SK-N-MC (cell line): ENCODE measurements at regions not wholly inside any gene's neighbourhood (a gene's known extent, or its start where the extent isn't known, plus 50 kb on each side); places are given as distances from the start of the nearest gene placed in this dataset.

Experiments used
- DNase-seq: peaks from one replicate; pipeline ENCODE4 v3.0.0-alpha.2; 2011; ENCODE audit warnings: low read depth, low spot score
- H3K27ac ChIP-seq: fragments of 200-600 bp; sonication (generic); 2 replicates; pipeline ENCODE4 v1.5.1; 2016; ENCODE audit warnings: mixed run types
- H3K36me3 ChIP-seq: fragments of 200-600 bp; sonication (generic); 2 replicates; pipeline ENCODE4 v1.6.1; 2017; ENCODE audit warnings: antibody characterized with exemption, low read length, mixed read lengths; ENCODE audit not compliant: insufficient read depth
- H3K4me3 ChIP-seq: fragments of 200-600 bp; sonication (generic); 2 replicates; pipeline ENCODE4 v1.5.1; 2016
- H3K9ac ChIP-seq: fragments of 200-600 bp; sonication (generic); 2 replicates; pipeline ENCODE4 v1.8.0; 2017; ENCODE audit warnings: mixed run types, mixed read lengths; ENCODE audit not compliant: insufficient read length
- H3K9me3 ChIP-seq: fragments of 200-600 bp; sonication (generic); 2 replicates; pipeline ENCODE4 v1.6.1; 2017; ENCODE audit warnings: low read depth, mild to moderate bottlenecking, antibody characterized with exemption, low read length, moderate library complexity, mixed read lengths
- EZH2 ChIP-seq: fragments of 200-600 bp; sonication (generic); IDR thresholded peaks from one replicate; pipeline ENCODE4 v1.6.1; 2017; ENCODE audit warnings: antibody characterized with exemption
- FOXP2 ChIP-seq: optimal IDR thresholded peaks from 2 replicates; pipeline ENCODE3; 2011; ENCODE audit warnings: mild to moderate bottlenecking, moderate library complexity; ENCODE audit not compliant: insufficient read depth; ENCODE audit errors: extremely low read length, control extremely low read depth
- POLR2AphosphoS5 ChIP-seq: IDR thresholded peaks from 2 replicates; pipeline ENCODE4 v1.6.1; 2012; ENCODE audit warnings: mild to moderate bottlenecking, low read depth, low read length, borderline replicate concordance

- Histone ChIP-seq H3K4me3 (no peak overlapping the region), H3K27ac (no peak overlapping the region), H3K36me3 (no peaks in the 10 kb centered on the region), H3K9ac (no peak overlapping the region), H3K9me3 (no peaks in the 10 kb centered on the region)
- DNase-seq, result no peak
- TF ChIP-seq POLR2AphosphoS5 (no peak), FOXP2 (no peak), EZH2 (no peak)
Observed at GRCh38 chr6:157754351-157754750, 68.7 kb upstream of the SNX9 start.

- H3K36me3 ChIP-seq, result no peaks in the 10 kb centered on the region
- 0 out of 2 replicates have a peak overlapping the region, but pooled peaks have one; percentile 2 for H3K27ac ChIP-seq
- no peak for DNase-seq
- H3K9ac ChIP-seq, result peak overlapping the region; percentile 20
- no peak overlapping the region for H3K4me3 ChIP-seq
- TF ChIP-seq POLR2AphosphoS5 (no peak), EZH2 (no peak), FOXP2 (no peak)
- H3K9me3 ChIP-seq, result no peaks in the 10 kb centered on the region
Observed at GRCh38 chr6:157755032-157755745, 67.9 kb upstream of the SNX9 start.

- no peak for DNase-seq
- H3K9me3 ChIP-seq, result no peaks in the 10 kb centered on the region
- TF ChIP-seq FOXP2 (no peak), POLR2AphosphoS5 (no peak), EZH2 (no peak)
- no peak overlapping the region for H3K27ac ChIP-seq
- H3K4me3 ChIP-seq, result no peak overlapping the region
- no peaks in the 10 kb centered on the region for H3K36me3 ChIP-seq
- H3K9ac ChIP-seq, result peak overlapping the region; percentile 20
Observed at GRCh38 chr6:157755746-157756411, 67.2 kb upstream of the SNX9 start.

GRCh38 chr6:157756708-157757429, 66.2 kb upstream of the SNX9 start:
- TF ChIP-seq FOXP2 (no peak), POLR2AphosphoS5 (no peak), EZH2 (no peak)
- DNase-seq, result peak; percentile 28
- Histone ChIP-seq H3K9me3 (no peaks in the 10 kb centered on the region), H3K4me3 (peak overlapping the region; percentile 60), H3K27ac (no peak overlapping the region), H3K36me3 (no peaks in the 10 kb centered on the region), H3K9ac (no peak overlapping the region)

- Histone ChIP-seq H3K9me3 (no peaks in the 10 kb centered on the region), H3K36me3 (no peaks in the 10 kb centered on the region), H3K27ac (no peak overlapping the region), H3K4me3 (no peak overlapping the region), H3K9ac (no peak overlapping the region)
- TF ChIP-seq FOXP2 (no peak), EZH2 (no peak), POLR2AphosphoS5 (no peak)
- DNase-seq, result no peak
Observed at GRCh38 chr6:157757430-157758403, 65.3 kb upstream of the SNX9 start.

GRCh38 chr6:157758516-157759023, 64.5 kb upstream of the SNX9 start:
- Histone ChIP-seq H3K4me3 (no peak overlapping the region), H3K9me3 (no peaks in the 10 kb centered on the region), H3K9ac (no peak overlapping the region), H3K27ac (no peak overlapping the region), H3K36me3 (no peaks in the 10 kb centered on the region)
- TF ChIP-seq POLR2AphosphoS5, result no peak
- TF ChIP-seq EZH2, result no peak
- no peak for TF ChIP-seq FOXP2
- no peak for DNase-seq

- no peaks in the 10 kb centered on the region for H3K36me3 ChIP-seq
- TF ChIP-seq POLR2AphosphoS5 (no peak), EZH2 (no peak), FOXP2 (no peak)
- H3K9ac ChIP-seq, result no peak overlapping the region
- H3K9me3 ChIP-seq, result no peaks in the 10 kb centered on the region
- no peak overlapping the region for H3K4me3 ChIP-seq
- H3K27ac ChIP-seq, result no peak overlapping the region
- no peak for DNase-seq
Observed at GRCh38 chr6:157759028-157759427, 64.0 kb upstream of the SNX9 start.
